ENCODE measurements at regions not wholly inside any gene's neighbourhood (a gene's known extent, or its start where the extent isn't known, plus 50 kb on each side); places are given as distances from the start of the nearest gene placed in this dataset.

DNA sequence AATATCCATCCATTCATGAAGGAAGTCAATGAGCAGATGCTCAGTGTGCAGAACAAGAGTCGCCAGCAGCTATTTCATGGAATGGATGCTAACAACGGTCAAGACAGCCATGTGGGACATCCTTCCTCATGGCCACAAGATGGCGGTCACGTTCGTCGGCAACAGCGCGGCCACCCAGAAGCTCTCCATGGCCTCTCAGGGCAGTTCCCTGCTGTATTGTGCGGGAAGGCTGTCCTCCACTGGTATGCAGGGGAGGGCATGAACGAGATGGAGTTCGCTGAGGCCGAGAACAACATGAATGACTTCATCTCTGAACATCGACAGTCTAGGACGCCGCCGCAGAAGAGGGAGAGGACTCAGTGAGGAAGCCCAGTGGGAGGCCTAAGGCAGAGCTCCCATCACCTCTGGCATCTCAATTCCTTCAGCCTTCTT is 208.3 kb downstream of the TJP1 start:
- H3K36me3 ChIP-seq: no peaks in the 10 kb centered on the region
- TF ChIP-seq, protein P1, sequence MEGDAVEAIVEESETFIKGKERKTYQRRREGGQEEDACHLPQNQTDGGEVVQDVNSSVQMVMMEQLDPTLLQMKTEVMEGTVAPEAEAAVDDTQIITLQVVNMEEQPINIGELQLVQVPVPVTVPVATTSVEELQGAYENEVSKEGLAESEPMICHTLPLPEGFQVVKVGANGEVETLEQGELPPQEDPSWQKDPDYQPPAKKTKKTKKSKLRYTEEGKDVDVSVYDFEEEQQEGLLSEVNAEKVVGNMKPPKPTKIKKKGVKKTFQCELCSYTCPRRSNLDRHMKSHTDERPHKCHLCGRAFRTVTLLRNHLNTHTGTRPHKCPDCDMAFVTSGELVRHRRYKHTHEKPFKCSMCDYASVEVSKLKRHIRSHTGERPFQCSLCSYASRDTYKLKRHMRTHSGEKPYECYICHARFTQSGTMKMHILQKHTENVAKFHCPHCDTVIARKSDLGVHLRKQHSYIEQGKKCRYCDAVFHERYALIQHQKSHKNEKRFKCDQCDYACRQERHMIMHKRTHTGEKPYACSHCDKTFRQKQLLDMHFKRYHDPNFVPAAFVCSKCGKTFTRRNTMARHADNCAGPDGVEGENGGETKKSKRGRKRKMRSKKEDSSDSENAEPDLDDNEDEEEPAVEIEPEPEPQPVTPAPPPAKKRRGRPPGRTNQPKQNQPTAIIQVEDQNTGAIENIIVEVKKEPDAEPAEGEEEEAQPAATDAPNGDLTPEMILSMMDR (IDR thresholded peaks at IDR 0.05): peak in 1 of 6 experiments; percentile 3
- TF ChIP-seq POLR2A (IDR thresholded peaks at IDR 0.05): no peak
- peaks cover 0 to 17% (median 0%) of the 10 kb centered on the region in 4 donors for H3K27me3 ChIP-seq
- no peaks in the 10 kb centered on the region for H3K9me3 ChIP-seq
- WGBS, 2 donors: 88 to 95% methylated on average over 7 to 14 of the region's 16 CpGs
- intact Hi-C loops (cut with DNase I): no loop called here
- no peak overlapping the region for H3K27ac ChIP-seq
- H3K4me3 ChIP-seq: no peak overlapping the region
- no peaks in the 10 kb centered on the region for H3K4me1 ChIP-seq
- DNase-seq: no peak

DNA sequence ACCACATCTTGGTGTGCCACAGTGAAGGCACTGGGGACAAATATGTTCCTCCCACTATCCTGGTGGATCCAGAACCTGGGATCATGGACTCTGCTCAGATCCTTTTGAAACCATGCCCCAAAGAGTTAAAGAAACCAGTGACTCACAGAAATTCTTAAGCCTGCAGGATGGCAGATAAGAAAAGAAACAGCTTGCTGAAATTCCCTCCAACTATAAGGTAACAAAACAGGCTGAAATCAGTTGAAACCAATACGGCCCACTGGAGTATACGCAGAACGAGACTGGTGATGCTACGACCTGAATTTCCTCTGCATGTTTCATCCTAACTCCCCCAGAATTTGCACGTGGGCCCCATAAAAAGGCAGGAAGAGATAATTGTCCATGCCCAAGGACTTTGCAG is 209.6 kb downstream of the TJP1 start:
- WGBS, 2 donors: 46 to 55% methylated on average over 5 of the region's 5 CpGs
- intact Hi-C loops (cut with DNase I): no loop called here

DNA sequence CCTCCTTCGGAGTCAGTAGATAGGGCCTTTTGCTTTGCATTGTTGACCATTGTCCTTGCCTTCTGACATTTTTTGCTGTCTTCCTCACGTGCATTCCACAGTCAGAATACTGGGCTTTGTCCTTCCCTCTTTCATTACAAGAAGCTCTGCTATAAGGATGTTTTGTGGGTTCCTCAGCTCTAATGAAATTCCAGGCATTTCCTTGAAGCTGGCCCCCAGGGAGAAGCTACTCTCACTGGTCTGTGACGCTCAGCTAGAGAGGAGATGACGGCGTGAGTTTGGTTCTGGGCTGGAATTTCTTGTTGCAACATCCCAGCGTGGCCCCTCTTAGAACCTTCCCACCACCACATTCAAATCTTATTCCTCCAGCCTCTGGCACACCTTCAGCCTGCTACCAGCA is 210.2 kb downstream of the TJP1 start:
- Histone ChIP-seq H3K4me1 (no peaks in the 10 kb centered on the region), H3K9me3 (no peaks in the 10 kb centered on the region), H3K4me3 (no peak overlapping the region), H3K27me3 (peaks cover 0 to 17% (median 0%) of the 10 kb centered on the region in 4 donors), H3K27ac (no peak overlapping the region), H3K36me3 (no peaks in the 10 kb centered on the region)
- WGBS, 2 donors: 41 to 53% methylated on average over 6 of the region's 6 CpGs
- intact Hi-C loops (cut with DNase I): no loop called here
- no peak for DNase-seq
- TF ChIP-seq POLR2A (IDR thresholded peaks at IDR 0.05): no peak
- TF ChIP-seq, protein P1 (IDR thresholded peaks at IDR 0.05): no peak

More for the DNA sequence above, 209.6 kb downstream of the TJP1 start:
- Histone ChIP-seq H3K27me3 (peaks cover 0 to 17% (median 0%) of the 10 kb centered on the region in 4 donors), H3K4me1 (no peaks in the 10 kb centered on the region), H3K4me3 (no peak overlapping the region), H3K27ac (no peak overlapping the region), H3K36me3 (no peaks in the 10 kb centered on the region), H3K9me3 (no peaks in the 10 kb centered on the region)
- no peak for DNase-seq
- no peak for TF ChIP-seq POLR2A (IDR thresholded peaks at IDR 0.05)
- TF ChIP-seq, protein P1 (IDR thresholded peaks at IDR 0.05): no peak

DNA sequence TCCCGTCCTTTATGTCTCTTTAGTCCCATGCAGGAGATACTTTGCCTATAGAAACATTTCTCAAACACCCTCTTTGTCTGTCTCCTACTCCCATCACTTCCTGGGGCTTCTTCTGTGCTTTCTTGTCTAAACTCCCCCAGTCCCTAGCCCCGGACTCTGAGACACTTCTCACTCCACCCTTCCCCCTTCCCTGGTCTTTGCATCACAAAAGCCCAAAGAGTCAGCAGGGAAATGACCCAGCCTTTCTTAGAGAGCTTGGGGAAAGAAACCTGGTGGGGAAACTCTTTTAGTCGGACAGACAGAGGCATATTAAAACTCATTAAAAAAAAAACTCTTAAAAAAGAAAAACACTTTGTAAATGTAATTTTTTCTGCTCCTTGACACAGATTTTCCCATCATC is 211.2 kb downstream of the TJP1 start:
- no peaks in the 10 kb centered on the region for H3K9me3 ChIP-seq
- H3K27ac ChIP-seq: no peak overlapping the region
- no peak overlapping the region for H3K4me3 ChIP-seq
- H3K27me3 ChIP-seq: peaks cover 0 to 15% (median 0%) of the 10 kb centered on the region in 4 donors
- no peaks in the 10 kb centered on the region for H3K36me3 ChIP-seq
- DNase-seq: no peak
- 34% methylated on average over 3 of the region's 3 CpGs for WGBS, 2 donors
- intact Hi-C loops (cut with DNase I): no loop called here
- H3K4me1 ChIP-seq: no peaks in the 10 kb centered on the region
- TF ChIP-seq POLR2A (IDR thresholded peaks at IDR 0.05): no peak
- TF ChIP-seq, protein P1 (IDR thresholded peaks at IDR 0.05): no peak

DNA sequence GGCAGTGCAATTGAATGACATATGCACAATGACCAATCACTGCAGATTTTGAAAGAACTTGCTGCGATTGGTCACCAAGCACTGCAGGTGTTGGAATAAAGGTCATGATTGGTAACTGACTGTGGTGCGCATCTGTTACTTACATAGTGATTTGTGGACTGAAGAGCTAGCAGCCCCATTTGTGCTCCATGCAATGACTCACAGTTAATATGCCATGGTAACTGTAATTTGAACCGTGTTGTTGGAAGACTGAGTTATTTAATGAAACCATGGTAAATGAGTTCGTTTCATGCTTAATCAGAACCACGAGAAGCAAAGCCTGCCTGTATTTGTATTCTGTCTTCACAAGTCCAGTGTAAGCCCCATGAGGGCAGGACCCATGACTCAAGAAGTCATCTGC is 220.5 kb downstream of the TJP1 start:
- H3K4me1 ChIP-seq: no peaks in the 10 kb centered on the region
- TF ChIP-seq, protein P1 (IDR thresholded peaks at IDR 0.05): no peak
- no peak for TF ChIP-seq POLR2A (IDR thresholded peaks at IDR 0.05)
- no peaks in the 10 kb centered on the region for H3K9me3 ChIP-seq
- H3K27ac ChIP-seq: no peak overlapping the region
- H3K36me3 ChIP-seq: no peaks in the 10 kb centered on the region
- H3K4me3 ChIP-seq: no peak overlapping the region
- WGBS, 2 donors: 74 to 98% methylated on average over 5 of the region's 5 CpGs
- DNase-seq: no peak
- intact Hi-C loops (cut with DNase I): no loop called here
- H3K27me3 ChIP-seq: no peaks in the 10 kb centered on the region
